Liver (tissue), 3 donors: ENCODE measurements at regions not wholly inside any gene's neighbourhood (a gene's known extent, or its start where the extent isn't known, plus 50 kb on each side); places are given as distances from the start of the nearest gene placed in this dataset.

Experiments used
- CTCF ChIP-seq: fragments of 150-350 bp; IDR thresholded peaks from 2 replicates; pipeline ENCODE4 v1.5.1; 2017; ENCODE audit warnings: improper control_type of control experiment, low read depth, low read length; ENCODE audit not compliant: missing input control
- FOXA1 ChIP-seq: IDR thresholded peaks from 2 replicates; pipeline ENCODE4 v1.6.1; 2016; ENCODE audit warnings: antibody characterized with exemption
- GABPA ChIP-seq, 2 donors: IDR thresholded peaks in 1 of 2; conservative IDR thresholded peaks in 1 of 2; 2 replicates each; pipeline ENCODE4 v1.6.1; 2016; ENCODE audit warnings: antibody characterized with exemption in 2 of 2, mild to moderate bottlenecking in 1 of 2, moderate library complexity in 1 of 2
- MAX ChIP-seq: IDR thresholded peaks from 2 replicates; pipeline ENCODE4 v1.6.1; 2016; ENCODE audit warnings: antibody characterized with exemption
- NR2F2 ChIP-seq: IDR thresholded peaks from 2 replicates; pipeline ENCODE4 v1.6.1; 2016; ENCODE audit warnings: antibody characterized with exemption
- REST ChIP-seq: IDR thresholded peaks from 2 replicates; pipeline ENCODE4 v1.6.1; 2016; ENCODE audit warnings: antibody characterized with exemption, mild to moderate bottlenecking
- SP1 ChIP-seq: IDR thresholded peaks from 2 replicates; pipeline ENCODE4 v1.6.1; 2018; ENCODE audit warnings: antibody characterized with exemption, mild to moderate bottlenecking
- TAF1 ChIP-seq: conservative IDR thresholded peaks from 2 replicates; pipeline ENCODE4 v1.6.1; 2016; ENCODE audit warnings: antibody characterized with exemption, mild to moderate bottlenecking
- YY1 ChIP-seq: IDR thresholded peaks from 2 replicates; pipeline ENCODE4 v1.6.1; 2016; ENCODE audit warnings: antibody characterized with exemption, mild to moderate bottlenecking
- donor health status: healthy.
- donor health status: healthy.

- TF ChIP-seq FOXA1 (no peak), YY1 (no peak), CTCF (no peak), REST (no peak), SP1 (no peak), GABPA (IDR thresholded peaks at IDR 0.05 in 1 of 2, conservative IDR thresholded peaks at IDR 0.05 in 1 of 2) (no peak), TAF1 (no peak), NR2F2 (no peak), MAX (no peak)
Observed at GRCh38 chr5:147995846-147996245, 67.9 kb upstream of the SPINK5 start.
